AML-193 (cell line): ENCODE measurements at regions not wholly inside any gene's neighbourhood (a gene's known extent, or its start where the extent isn't known, plus 50 kb on each side); places are given as distances from the start of the nearest gene placed in this dataset.
"Not testable (repeated sequence)": the region's sequence is repeated elsewhere in the genome, so short reads cannot be mapped to it uniquely, and the experiment has no call there.

ENCODE experiments used
- DNase-seq, 2 experiments: peaks; one replicate each; lab custom pipeline; 2025; lab: John Stamatoyannopoulos, UW

DNA sequence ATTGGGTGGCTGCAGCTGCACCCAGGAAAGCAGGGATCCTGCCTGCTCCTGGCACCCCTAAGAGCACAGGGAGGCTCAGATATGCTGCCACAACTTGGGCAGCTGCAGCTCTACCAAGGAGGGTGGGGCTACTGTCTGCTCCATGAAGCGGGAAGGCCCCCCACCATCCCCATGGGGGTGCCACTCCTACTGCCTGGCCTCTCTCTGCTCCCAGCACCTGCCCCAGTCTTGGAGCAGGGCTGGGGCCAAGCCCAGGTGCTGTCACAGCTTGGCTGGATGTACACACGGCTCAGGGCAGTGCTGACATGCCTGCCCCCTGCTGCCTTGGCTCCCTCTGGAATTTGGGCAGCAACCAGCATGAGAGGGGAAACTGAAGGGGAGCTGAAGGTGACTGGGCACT lies 214.7 kb upstream of the PLPPR1 start:
- DNase-seq, result no peak

DNA sequence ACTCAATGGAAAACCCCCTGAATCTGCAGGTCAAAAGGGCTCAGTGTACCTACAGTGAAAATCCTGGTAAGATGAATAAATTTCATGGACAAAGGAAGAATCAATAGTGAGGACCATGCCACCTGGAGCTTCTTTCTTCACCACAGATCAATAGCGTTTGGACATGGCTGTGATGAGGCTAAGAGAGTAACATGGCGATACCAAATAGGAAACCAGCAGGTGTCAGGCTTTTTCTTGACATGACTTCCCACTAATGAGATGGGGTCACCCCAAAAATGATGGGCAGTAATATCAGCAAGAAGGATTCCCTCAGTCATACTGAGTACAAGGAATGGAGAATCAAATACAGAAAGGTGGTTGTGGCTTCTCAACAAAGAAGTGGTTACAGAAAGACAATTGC lies 208.5 kb upstream of the PLPPR1 start:
- DNase-seq, result no peak

GRCh38 chr9:100833035-100833434 lies 195.5 kb upstream of the PLPPR1 start:
- DNase-seq, result not testable (repeated sequence)

DNA sequence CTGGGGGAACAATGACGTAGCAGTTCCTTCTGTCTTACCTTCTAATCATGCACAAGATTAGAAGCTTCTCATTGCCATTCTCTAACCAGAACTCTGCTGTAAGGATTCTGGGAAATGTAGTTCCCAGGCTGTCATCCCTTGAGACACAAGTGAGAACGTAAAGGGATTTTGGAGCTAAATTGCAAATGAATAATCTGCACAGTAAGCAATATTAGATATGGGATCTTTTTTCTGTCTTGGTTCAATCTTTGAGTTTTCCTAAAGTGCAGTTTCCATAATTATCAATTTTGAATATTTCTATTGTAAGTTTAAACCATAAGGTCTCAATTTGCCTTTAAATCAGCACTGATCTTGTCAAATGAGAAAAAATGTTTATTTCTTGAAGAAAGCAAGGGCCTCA lies 189.7 kb upstream of the PLPPR1 start:
- DNase-seq, result no peak

- DNase-seq, result no peak
Measured at GRCh38 chr9:100848726-100849125, 179.8 kb upstream of the PLPPR1 start.

GRCh38 chr9:100852088-100852487 lies 176.4 kb upstream of the PLPPR1 start:
- DNase-seq, result no peak

- DNase-seq, result no peak
Measured at GRCh38 chr9:100856238-100856637, 172.3 kb upstream of the PLPPR1 start.

- DNase-seq, result no peak
Measured at GRCh38 chr9:100865111-100865510, 163.4 kb upstream of the PLPPR1 start.

GRCh38 chr9:100865648-100866047 lies 162.9 kb upstream of the PLPPR1 start:
- DNase-seq, result no peak

DNA sequence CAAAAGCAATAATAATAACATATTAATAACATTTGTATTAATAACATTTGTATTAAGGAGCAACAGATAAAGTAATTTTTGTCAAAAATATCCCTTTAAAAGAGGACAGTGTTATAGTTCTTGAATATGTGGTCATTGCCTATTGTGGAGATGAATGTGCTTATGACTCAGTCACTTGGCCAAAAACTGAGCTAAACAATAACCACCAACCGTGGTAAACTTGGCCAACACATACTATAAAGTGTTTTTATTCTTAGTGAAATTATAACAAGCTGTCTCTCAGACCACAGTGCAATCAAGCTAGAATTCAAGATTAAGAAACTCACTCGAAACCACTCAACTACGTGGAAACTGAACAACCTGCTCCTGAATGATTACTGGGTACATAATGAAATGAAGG lies 159.2 kb upstream of the PLPPR1 start:
- DNase-seq, result no peak

- no peak for DNase-seq
Measured at GRCh38 chr9:100879884-100880283, 148.6 kb upstream of the PLPPR1 start.

DNA sequence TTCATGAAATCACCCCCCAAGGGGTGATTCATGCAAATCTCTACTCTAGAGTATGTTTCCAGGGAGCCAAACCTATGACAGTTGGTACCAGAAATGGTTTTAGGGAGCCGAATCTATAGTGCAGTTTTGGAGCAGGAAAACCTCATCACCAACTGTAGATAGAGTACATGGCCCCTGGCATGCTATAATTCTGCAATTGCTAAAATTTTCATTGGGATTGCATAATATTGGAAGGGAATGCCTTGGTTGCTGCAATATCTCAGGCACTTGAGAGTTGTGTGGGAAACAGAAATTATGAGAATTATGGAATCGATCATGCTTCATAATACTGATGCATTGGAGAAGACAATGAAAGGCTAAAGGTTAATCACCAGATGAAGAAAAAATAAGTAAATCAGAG lies 148.2 kb upstream of the PLPPR1 start:
- DNase-seq, result no peak

DNA sequence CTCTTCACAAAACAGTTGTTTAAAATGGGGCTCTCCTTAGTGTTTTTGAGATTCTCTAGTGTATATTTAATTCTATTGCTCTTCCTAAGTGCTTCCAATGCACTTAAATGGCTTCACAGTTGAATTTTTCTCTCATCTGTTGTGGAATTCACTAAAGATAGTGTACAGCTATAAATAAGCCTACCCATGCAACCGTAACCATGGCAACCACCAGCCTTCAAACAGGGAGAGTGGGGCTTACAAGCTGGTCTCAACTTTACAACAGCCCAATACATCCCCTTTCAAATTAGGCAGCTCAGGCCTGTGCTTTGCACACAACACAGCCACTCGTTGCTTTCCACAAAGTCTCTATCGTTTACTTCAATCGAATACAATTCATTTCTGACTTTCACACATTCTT lies 144.0 kb upstream of the PLPPR1 start:
- DNase-seq, result no peak

DNA sequence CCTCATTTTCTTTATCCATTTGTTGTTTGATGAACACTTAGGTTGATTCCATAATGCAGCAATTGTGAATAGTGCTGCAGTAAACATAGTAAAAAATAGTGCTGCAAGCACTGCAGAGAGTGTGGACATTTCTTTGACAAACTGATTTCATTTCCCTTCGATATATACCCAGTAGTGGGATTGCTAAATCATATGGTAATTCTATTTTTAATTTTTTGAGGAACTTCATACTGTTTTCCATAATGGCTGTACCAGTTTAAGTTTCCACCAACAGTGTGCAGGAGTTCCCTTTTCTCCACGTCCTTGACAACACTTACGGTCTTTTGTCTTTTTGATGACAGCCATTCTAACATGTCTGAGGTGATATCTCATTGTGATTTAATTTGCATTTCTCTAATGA lies 138.2 kb upstream of the PLPPR1 start:
- no peak for DNase-seq

DNA sequence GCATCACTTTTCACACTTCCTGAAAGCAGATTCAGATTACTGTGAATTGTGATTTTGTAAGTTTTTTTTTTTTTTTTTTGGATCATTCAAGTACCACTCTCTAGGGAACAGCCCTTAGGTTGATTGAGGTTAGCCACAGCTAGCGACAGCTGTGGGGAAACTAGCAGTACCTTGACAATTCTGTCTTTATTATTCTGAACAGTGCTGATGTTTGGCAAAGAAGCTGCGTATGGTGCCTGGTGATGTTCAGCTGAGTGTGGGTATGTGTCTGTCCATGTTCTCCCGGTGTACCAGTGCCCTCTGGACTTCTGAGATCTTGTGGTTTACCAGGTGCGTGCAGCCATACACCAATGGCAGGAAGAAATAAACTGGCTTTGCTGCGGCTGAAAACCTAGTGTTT lies 117.3 kb upstream of the PLPPR1 start:
- DNase-seq, result no peak

DNA sequence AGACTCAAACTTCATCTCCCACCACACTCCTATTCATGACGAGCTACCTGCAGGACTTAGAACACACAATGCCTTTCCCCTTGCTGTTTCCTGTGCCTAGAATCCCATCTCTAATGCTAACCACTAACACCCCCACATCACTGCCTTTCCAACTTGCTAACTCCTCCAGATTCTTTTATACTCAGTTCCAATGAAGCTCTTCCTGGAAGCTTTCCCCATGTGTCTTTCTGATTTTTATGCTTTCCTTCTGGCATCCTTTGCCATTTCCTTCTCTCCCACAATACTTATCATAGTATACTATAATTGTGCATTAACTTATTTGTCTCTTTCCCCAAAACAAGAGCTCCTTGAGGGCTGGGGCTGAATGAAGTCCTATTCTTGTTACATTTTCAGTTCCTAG lies 115.3 kb upstream of the PLPPR1 start:
- no peak for DNase-seq

DNA sequence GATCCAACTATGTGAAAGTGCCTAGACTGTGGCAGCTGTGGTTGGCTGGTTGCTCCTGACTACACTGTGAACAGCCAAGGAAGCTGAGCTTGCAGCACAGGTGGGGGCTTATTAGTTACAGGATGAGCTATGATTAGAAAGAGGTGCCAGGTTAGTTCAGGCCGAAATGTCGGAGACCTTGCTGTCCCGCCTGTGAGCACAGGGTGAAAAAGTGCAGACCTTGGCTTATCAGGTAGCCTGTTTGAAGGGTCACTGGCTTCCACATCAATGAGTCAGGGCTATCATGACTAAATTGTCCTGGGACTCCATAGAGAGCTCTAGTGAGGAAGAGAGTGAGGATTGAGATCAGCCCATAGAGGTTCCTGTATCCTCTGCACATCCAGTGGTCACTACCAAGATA lies 114.3 kb upstream of the PLPPR1 start:
- no peak for DNase-seq

DNA sequence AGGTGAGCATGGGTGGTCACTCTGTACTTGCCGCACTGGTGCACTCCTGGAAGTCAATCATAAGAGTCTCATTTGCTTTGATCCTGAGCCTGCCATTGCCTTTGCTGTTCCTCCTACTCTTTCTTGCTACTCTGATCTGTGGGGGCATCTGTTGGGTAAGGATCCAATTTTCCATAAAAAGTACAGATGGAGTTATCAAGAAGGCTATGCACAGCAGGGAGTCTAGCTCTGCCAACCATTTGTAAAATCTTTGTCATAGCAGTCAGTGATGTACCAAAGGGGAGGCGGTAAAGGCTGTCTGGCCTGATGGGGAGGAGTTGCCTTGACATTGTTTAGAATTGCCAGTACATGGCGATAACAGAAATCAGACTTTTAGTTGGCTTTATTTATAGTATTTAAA lies 109.0 kb upstream of the PLPPR1 start:
- DNase-seq, result no peak

- no peak for DNase-seq
Measured at GRCh38 chr9:100926366-100926765, 102.2 kb upstream of the PLPPR1 start.

DNA sequence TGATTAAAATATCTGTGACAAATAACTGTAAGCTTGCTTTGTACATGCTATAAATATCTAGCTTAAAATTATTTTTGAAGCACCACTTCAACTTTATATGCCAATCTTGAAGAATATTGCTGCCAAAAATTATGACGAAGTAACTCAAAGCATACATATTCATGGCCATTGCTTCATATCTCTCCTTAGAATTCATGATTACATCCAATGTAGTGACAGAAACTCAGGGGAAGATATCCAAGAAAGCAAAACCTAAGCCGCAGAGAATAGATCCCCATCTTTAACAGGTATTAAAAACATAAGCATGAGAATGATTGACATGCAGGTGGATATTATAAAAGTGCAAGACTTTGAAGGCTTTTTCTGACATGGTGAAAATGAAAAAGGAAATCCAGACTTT lies 100.8 kb upstream of the PLPPR1 start:
- no peak for DNase-seq

GRCh38 chr9:100933656-100934055 lies 94.9 kb upstream of the PLPPR1 start:
- no peak for DNase-seq

DNA sequence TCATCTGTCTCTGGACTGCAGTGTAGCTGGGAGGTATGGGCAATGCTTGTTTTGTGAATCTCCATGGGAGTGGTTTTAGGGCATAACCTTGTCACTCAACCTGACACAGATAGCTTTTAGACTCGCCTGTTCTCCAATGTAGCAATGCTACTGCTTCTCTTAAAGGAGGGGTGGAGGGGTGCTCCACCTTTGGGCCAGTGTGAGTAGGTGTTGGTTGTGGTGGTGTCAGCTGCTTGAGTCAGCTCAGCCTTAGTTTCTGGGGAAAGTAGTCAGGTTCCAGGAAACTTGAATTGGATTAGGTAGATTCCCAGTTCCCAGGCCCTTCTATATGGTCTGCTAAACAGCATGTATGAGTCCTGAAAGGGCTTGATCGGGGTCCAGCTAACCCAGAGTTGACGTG lies 91.1 kb upstream of the PLPPR1 start:
- DNase-seq, result no peak

- no peak for DNase-seq
Measured at GRCh38 chr9:100938507-100938906, 90.0 kb upstream of the PLPPR1 start.

- no peak for DNase-seq
Measured at GRCh38 chr9:100939636-100940035, 88.9 kb upstream of the PLPPR1 start.

GRCh38 chr9:100959226-100959625 lies 69.3 kb upstream of the PLPPR1 start:
- DNase-seq, result no peak
